ENCODE measurements at regions not wholly inside any gene's neighbourhood (a gene's known extent, or its start where the extent isn't known, plus 50 kb on each side); places are given as distances from the start of the nearest gene placed in this dataset.

GRCh38 chr21:22535630-22536029 is 1537.4 kb downstream of the NCAM2 start:
- TF ChIP-seq CTCF (IDR thresholded peaks at IDR 0.05) (no peak), POLR2A (IDR thresholded peaks at IDR 0.05) (no peak), EP300 (IDR thresholded peaks at IDR 0.05) (no peak)

Measured in suprapubic skin (tissue), 3 donors.